Thyroid gland (tissue), 4 donors: ENCODE measurements at regions not wholly inside any gene's neighbourhood (a gene's known extent, or its start where the extent isn't known, plus 50 kb on each side); places are given as distances from the start of the nearest gene placed in this dataset.
"Not testable (repeated sequence)": the region's sequence is repeated elsewhere in the genome, so short reads cannot be mapped to it uniquely, and the experiment has no call there.

ENCODE experiments used
- DNase-seq, 2 donors: peaks; one replicate each; pipeline ENCODE4 v3.0.0-alpha.2; 2019
- H3K27ac ChIP-seq, 3 donors: fragments of 200-600 bp; sonication (generic); 1 replicate in 2 of 3; 2 replicates in 1 of 3; pipeline ENCODE4 v1.5.1; 2016 to 2019; ENCODE audit warnings: mild to moderate bottlenecking in 1 of 3, moderate library complexity in 1 of 3
- H3K27me3 ChIP-seq: fragments of 200-600 bp; sonication (generic); one replicate; pipeline ENCODE4 v1.5.1; 2019
- H3K36me3 ChIP-seq, 2 donors: fragments of 200-600 bp; sonication (generic); one replicate each; pipeline ENCODE4 v1.5.1; 2016 to 2019
- H3K4me1 ChIP-seq, 2 donors: fragments of 200-600 bp; sonication (generic); one replicate each; pipeline ENCODE4 v1.5.1; 2017 to 2019
- H3K4me3 ChIP-seq, 3 donors: fragments of 200-600 bp; sonication (generic); replicated peaks in 1 of 3; 1 replicate in 2 of 3; 2 replicates in 1 of 3; pipeline ENCODE4 v1.5.1; 2016; ENCODE audit warnings: mild to moderate bottlenecking in 1 of 3
- H3K9me3 ChIP-seq: fragments of 200-600 bp; sonication (generic); one replicate; pipeline ENCODE4 v1.5.1; 2017
- POLR2A ChIP-seq, 2 donors: fragments of 450-650 bp; IDR thresholded peaks; one replicate each; pipeline ENCODE4 v1.6.1; 2017; ENCODE audit warnings: antibody characterized with exemption in 2 of 2, mild to moderate bottlenecking in 2 of 2, moderate library complexity in 1 of 2
- WGBS, 2 donors: methylation state at CpG; one replicate each; pipeline ENCODE4 v1.1.5; 2017; 5-methylcytosine and 5-hydroxymethylcytosine counted together
- intact Hi-C: fragments of 100-400 bp; cut with DNase I; formaldehyde crosslinking; loops from one replicate; pipeline ENCODE4 v1.15.1; 2023
- TF ChIP-seq, protein P1 (sequence below), 6 experiments: fragments of 200-600 bp in 3 of 6; fragments of 450-650 bp in 3 of 6; sonication (generic) in 3 of 6; IDR thresholded peaks; one replicate each; pipeline ENCODE4 v1.5.1; 2016 to 2019; ENCODE audit warnings: antibody characterized with exemption in 6 of 6, mild to moderate bottlenecking in 2 of 6, inconsistent platforms in 1 of 6, moderate library complexity in 1 of 6

DNA sequence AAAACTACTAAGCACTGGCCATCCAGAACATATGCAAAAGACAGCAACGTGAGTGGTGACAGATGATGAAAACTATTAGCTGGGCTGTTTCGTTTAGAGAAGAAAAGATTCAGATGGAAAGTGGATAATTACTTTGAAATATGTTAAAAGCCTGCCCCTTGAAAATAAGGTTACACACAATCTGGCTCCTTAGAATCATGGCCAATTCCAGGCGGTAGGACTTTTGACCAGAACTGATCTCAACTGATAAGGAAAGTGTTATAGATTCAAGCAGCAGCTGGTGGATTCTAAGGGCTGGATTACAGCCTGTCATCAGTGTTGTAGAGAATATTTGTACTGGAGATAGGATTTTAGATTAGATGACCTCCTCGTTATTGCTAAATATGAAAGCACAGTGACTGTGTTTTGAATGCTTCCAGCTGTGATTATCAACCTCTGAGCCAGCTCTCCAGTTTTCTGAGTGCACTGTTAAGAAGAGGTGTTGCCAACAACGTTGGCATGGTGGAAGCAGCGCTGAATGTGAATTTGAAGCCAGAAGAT lies 75.1 kb downstream of the KBTBD2 start:
- H3K9me3 ChIP-seq, H3K27ac ChIP-seq, DNase-seq, H3K4me3 ChIP-seq, H3K27me3 ChIP-seq, H3K36me3 ChIP-seq, intact Hi-C loops, H3K4me1 ChIP-seq: not testable (repeated sequence)
- 68 to 78% methylated on average over 6 of the region's 6 CpGs for WGBS, 2 donors

DNA sequence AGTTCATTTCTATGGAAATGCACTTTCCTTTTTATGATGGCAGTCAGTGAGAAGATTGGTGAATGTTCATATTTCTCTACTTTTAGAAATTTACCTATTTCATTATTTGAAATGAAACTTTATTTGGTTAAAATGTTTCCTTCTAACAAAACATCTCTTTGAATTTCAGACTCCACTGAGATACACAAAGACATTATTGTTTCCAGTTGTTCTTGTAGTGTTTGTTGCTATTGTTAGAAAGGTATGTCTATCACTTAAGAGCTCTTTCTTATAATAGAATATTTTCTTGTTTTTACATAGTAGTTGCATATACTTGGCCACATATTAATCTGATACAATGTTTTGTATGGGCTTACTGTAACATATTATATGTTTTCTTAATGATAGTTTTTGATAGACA lies 76.8 kb downstream of the KBTBD2 start:
- H3K27me3 ChIP-seq, H3K4me3 ChIP-seq, H3K4me1 ChIP-seq, intact Hi-C loops, DNase-seq, H3K9me3 ChIP-seq, H3K27ac ChIP-seq, H3K36me3 ChIP-seq: not testable (repeated sequence)

DNA sequence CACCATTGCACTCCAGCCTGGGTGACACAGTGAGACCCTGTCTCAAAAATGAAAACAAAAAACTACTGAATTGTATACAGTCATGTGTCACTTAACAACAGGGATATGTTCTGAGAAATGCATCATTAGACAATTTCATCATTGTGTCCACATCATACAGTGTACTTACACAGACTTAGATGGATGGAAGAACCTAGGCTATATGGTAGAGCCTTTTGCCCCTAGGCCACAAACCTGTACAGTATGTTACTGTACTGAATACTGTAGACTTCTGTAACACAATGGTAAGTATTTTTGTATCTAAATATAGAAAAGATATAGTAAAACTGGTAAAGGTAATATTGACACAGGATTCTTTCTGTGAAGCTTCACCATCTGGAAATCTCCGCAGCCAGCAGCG lies 81.7 kb downstream of the KBTBD2 start:
- WGBS, 2 donors: 82 to 96% methylated on average over 2 of the region's 2 CpGs
- intact Hi-C loops: no loop called here
- no peak overlapping the region for H3K4me3 ChIP-seq
- no peaks in the 10 kb centered on the region for H3K4me1 ChIP-seq
- TF ChIP-seq, protein P1, sequence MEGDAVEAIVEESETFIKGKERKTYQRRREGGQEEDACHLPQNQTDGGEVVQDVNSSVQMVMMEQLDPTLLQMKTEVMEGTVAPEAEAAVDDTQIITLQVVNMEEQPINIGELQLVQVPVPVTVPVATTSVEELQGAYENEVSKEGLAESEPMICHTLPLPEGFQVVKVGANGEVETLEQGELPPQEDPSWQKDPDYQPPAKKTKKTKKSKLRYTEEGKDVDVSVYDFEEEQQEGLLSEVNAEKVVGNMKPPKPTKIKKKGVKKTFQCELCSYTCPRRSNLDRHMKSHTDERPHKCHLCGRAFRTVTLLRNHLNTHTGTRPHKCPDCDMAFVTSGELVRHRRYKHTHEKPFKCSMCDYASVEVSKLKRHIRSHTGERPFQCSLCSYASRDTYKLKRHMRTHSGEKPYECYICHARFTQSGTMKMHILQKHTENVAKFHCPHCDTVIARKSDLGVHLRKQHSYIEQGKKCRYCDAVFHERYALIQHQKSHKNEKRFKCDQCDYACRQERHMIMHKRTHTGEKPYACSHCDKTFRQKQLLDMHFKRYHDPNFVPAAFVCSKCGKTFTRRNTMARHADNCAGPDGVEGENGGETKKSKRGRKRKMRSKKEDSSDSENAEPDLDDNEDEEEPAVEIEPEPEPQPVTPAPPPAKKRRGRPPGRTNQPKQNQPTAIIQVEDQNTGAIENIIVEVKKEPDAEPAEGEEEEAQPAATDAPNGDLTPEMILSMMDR (IDR thresholded peaks at IDR 0.05): no peak
- TF ChIP-seq POLR2A (IDR thresholded peaks at IDR 0.05): no peak
- DNase-seq: no peak
- H3K36me3 ChIP-seq: no peaks in the 10 kb centered on the region
- no peaks in the 10 kb centered on the region for H3K9me3 ChIP-seq
- H3K27me3 ChIP-seq: no peaks in the 10 kb centered on the region
- H3K27ac ChIP-seq: no peak overlapping the region

DNA sequence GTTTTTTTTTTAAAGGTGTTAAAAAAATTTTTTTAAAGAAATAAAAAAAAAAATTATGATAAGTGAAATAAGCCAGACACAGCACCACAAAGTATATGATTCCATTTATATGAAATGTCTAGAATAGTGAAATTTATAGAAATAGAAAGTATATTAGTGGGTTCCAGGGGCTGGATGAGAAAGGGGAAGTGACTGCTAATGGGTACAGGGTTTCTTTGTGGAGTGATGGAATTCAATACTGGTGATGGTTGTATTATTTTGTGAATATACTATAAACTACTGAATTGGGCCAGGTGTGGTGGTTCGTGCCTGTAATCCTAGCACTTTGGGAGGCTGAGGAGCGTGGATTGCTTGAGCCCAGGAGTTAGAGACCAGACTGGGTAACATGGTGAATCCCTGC lies 82.2 kb downstream of the KBTBD2 start:
- Histone ChIP-seq H3K27ac (no peak overlapping the region), H3K9me3 (no peaks in the 10 kb centered on the region), H3K4me1 (no peaks in the 10 kb centered on the region), H3K27me3 (no peaks in the 10 kb centered on the region), H3K4me3 (no peak overlapping the region), H3K36me3 (no peaks in the 10 kb centered on the region)
- no peak for DNase-seq
- 86 to 88% methylated on average over 2 of the region's 2 CpGs for WGBS, 2 donors
- intact Hi-C loops: no loop called here
- no peak for TF ChIP-seq POLR2A (IDR thresholded peaks at IDR 0.05)
- TF ChIP-seq, protein P1 (IDR thresholded peaks at IDR 0.05): no peak

DNA sequence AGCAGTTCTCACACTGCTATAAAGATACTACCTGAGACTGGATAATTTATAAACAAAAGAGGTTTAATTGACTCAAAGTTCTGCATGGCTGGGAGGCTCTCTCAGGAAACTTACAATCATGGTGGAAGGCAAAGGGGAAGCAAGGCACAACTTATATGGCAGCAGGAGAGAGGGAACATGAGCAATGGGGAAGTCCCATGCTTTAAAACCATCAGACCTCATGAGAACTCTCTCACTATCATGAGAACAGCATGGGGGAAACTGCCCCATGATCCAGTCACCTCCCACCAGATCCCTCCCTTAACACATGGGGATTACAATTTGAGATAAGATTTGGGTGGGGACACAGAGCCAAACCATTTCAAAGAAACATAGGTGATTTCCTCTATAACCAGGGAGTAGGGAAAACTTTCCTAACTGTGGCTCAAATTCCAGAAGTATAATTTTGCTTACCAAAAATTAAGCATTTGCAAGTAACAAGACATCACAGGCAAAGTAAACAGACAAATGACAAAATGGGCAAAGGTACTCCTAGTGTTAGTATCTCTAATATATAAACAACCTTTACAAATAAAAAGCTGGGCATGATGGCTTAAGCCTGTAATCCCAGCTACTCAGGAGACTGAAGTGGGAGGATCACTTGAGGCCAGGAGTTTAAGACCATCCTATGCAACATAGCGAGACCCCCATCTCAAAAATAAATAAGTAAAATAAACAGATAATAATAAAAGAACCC lies 88.0 kb downstream of the KBTBD2 start:
- DNase-seq: no peak
- 98 to 100% methylated on average over 1 of the region's 1 CpG for WGBS, 2 donors
- Histone ChIP-seq H3K36me3 (no peaks in the 10 kb centered on the region), H3K4me3 (no peak overlapping the region), H3K9me3 (no peaks in the 10 kb centered on the region), H3K4me1 (peaks cover 0 to 3% of the 10 kb centered on the region in 2 donors), H3K27ac (no peak overlapping the region), H3K27me3 (no peaks in the 10 kb centered on the region)
- no peak for TF ChIP-seq POLR2A (IDR thresholded peaks at IDR 0.05)
- TF ChIP-seq, protein P1 (IDR thresholded peaks at IDR 0.05): no peak
- intact Hi-C loops: no loop called here

DNA sequence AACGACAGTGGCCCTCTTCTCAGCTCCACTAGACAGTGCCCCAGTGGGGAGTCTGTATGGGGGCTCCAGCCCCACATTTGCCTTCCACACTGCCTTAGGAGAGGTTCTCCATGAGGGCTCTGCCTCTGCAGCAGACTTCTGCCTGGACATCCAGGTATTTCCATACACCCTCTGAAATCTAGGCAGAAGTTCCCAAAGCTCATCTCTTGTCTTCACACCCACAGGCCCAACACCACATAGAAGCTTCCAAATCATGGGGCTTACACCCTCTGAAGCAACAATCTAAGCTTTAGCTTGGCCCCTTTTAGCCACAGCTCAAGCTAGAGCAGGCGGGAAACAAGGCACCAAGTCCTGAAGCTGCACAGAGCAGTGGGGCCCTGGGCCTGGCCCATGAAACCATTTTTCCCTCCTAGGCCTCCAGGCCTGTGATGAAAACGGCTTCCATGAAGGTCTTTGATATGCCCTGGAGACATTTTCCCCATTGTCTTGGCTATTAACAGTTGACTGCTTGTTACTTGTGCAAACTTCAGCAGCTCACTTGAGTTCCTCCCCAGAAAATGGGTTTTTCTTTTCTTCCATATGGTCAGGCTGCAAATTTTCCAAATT lies 89.2 kb downstream of the KBTBD2 start:
- no peak overlapping the region for H3K27ac ChIP-seq
- no peaks in the 10 kb centered on the region for H3K27me3 ChIP-seq
- no peaks in the 10 kb centered on the region for H3K9me3 ChIP-seq
- intact Hi-C loops: no loop called here
- TF ChIP-seq, protein P1 (IDR thresholded peaks at IDR 0.05): no peak
- no peak for TF ChIP-seq POLR2A (IDR thresholded peaks at IDR 0.05)
- no peak overlapping the region for H3K4me3 ChIP-seq
- no peaks in the 10 kb centered on the region for H3K36me3 ChIP-seq
- no peak for DNase-seq
- peaks cover 0 to 3% of the 10 kb centered on the region in 2 donors for H3K4me1 ChIP-seq
- WGBS, 2 donors: 88 to 94% methylated on average over 3 of the region's 3 CpGs

DNA sequence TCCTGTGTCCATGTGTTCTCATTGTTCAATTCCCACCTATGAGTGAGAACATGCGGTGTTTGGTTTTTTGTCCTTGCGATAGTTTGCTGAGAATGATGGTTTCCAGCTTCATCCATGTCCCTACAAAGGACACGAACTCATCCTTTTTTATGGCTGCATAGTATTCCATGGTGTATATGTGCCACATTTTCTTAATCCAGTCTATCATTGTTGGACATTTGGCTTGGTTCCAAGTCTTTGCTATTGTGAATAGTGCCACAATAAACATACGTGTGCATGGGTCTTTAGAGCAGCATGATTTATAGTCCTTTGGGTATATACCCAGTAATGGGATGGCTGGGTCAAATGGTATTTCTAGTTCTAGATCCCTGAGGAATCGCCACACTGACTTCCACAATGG lies 98.5 kb downstream of the KBTBD2 start:
- DNase-seq, intact Hi-C loops: not testable (repeated sequence)
- WGBS, 2 donors: 86 to 90% methylated on average over 1 to 3 of the region's 5 CpGs

DNA sequence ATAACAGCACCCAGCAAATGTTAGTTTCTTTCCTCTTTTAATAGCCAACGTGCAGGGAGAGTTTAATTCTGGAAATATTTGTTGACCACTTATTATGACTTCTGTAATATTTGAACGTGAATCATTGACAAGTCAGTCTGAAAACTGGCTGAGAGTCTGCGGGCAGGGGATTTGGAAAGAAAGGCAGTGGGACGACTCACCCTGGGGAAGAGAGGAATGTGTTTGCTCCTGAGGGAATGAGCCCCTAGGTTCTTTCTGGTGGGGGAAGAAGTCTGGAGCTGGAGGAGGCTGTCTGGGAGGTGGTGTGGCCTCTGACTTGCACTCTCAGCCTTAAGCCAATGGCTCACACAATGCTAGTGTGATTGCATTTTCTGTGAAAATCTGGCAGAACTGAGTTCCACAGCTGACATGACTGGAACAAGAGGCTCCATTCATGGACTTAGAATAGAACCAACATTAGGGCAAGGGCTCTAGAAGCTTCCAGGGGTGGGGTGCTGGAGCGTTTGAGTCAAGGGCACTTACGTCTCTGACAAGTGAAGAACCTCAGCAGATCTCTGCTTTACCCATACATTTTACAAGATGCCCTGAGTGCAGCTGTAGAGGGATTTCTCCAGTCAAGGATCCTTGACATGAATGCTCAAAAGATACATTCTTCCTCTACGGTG lies 100.7 kb downstream of the KBTBD2 start:
- H3K9me3 ChIP-seq, DNase-seq, H3K4me3 ChIP-seq, H3K36me3 ChIP-seq, intact Hi-C loops, H3K27me3 ChIP-seq, H3K27ac ChIP-seq, H3K4me1 ChIP-seq: not testable (repeated sequence)
- 66 to 72% methylated on average over 6 to 7 of the region's 7 CpGs for WGBS, 2 donors

More for the DNA sequence above, 98.5 kb downstream of the KBTBD2 start:
- not testable (repeated sequence) for H3K4me1 ChIP-seq, H3K27ac ChIP-seq, H3K27me3 ChIP-seq, H3K4me3 ChIP-seq, H3K9me3 ChIP-seq, H3K36me3 ChIP-seq
